Epithelial cell of esophagus (primary cell): ENCODE measurements at regions not wholly inside any gene's neighbourhood (a gene's known extent, or its start where the extent isn't known, plus 50 kb on each side); places are given as distances from the start of the nearest gene placed in this dataset.

Source experiments
- DNase-seq: peaks from one replicate; pipeline ENCODE4 v3.0.0; 2010; ENCODE audit warnings: low read depth
- H3K4me3 ChIP-seq: 2 replicates; pipeline ENCODE4 v1.5.1; 2011; ENCODE audit warnings: mild to moderate bottlenecking, low read length, control low read depth
- TF ChIP-seq, protein P1 (sequence below): IDR thresholded peaks from 2 replicates; pipeline ENCODE4 v1.5.1; 2011; ENCODE audit warnings: low read depth, mild to moderate bottlenecking, low read length, control low read depth, inconsistent platforms; ENCODE audit not compliant: insufficient read depth; ENCODE audit errors: missing control alignments

DNA sequence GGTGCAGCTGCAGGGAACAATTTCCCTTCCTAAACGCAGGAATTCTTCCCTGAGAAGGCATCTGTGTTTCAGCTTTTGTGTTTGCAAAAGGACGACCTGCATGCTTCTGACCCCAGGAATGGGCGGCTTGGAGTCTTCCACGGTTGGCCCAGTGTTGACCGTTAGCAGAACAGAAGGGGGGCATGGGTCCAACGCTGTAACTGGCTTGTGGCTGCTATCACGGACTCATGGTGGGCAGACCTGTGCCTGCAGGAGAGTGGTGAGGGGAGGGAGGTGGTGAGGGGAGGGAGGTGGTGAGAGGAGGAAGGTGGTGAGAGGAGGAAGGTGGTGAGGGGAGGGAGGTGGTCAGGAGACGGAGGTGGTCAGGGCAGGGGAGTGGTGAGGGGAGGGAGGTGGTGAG lies 388.6 kb upstream of the IRX4 start:
- DNase-seq = no peak
- H3K4me3 ChIP-seq = no peak overlapping the region
- TF ChIP-seq, protein P1, sequence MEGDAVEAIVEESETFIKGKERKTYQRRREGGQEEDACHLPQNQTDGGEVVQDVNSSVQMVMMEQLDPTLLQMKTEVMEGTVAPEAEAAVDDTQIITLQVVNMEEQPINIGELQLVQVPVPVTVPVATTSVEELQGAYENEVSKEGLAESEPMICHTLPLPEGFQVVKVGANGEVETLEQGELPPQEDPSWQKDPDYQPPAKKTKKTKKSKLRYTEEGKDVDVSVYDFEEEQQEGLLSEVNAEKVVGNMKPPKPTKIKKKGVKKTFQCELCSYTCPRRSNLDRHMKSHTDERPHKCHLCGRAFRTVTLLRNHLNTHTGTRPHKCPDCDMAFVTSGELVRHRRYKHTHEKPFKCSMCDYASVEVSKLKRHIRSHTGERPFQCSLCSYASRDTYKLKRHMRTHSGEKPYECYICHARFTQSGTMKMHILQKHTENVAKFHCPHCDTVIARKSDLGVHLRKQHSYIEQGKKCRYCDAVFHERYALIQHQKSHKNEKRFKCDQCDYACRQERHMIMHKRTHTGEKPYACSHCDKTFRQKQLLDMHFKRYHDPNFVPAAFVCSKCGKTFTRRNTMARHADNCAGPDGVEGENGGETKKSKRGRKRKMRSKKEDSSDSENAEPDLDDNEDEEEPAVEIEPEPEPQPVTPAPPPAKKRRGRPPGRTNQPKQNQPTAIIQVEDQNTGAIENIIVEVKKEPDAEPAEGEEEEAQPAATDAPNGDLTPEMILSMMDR = no peak

DNA sequence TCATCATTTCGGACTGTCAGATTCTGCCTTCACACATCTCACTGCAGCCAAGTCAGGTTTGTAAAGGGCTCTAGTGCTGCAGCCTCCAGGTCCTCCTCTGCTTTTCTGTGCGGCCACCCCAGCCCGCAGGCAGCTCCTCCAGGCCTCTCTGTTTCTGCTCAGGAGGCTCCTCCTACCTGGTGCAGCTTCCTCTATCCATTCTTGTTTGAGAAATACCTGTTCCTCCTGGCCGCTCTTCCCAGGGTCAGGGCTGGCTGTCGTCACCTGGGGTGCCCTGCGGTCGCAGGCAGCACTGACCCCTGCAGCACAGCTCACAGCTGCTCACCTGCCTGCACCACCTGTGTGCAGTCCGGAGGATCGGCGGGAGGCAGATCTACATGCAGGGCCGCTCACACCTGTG lies 387.7 kb upstream of the IRX4 start:
- H3K4me3 ChIP-seq = no peak overlapping the region
- no peak for DNase-seq
- TF ChIP-seq, protein P1 = no peak

DNA sequence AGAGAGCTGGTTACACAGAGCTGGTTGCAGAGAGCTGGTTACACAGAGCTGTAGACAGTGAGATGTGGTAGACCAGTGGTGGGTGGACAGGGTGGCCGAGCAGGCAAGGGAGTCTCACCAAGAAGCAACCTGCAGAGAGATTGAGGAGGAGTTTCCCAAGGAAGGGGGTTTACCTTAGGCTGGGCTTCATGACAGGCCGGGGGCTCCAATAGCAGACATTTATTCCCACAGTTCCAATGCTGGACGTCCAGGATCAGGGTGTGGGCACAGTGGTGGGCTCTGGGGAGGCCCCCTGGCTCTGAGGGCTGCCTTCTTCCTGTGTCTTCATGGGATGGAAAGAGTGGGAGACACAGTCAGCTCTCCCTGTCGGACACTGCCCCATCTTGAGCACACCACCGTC lies 386.9 kb upstream of the IRX4 start:
- no peak for DNase-seq
- H3K4me3 ChIP-seq = no peak overlapping the region
- TF ChIP-seq, protein P1 = no peak

DNA sequence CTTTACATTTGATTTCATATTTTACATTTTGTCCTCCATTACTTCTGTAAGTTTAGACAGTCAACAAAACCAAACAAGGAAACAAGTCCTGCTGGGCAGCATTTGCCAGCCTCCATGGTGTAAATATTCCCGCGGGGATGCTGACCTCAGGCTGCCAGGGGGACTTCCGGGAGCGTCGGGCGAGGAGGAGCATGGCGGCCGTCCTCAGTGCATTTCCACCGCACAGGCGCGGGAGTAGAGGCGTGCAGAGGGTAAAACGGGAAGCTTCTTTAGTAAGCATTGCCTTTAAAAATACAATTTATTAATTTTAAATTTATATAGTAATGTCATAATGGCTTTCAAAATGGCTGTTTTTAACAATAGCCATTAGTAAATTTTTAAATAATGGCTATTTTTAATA lies 385.3 kb upstream of the IRX4 start:
- no peak overlapping the region for H3K4me3 ChIP-seq
- TF ChIP-seq, protein P1 = no peak
- no peak for DNase-seq

DNA sequence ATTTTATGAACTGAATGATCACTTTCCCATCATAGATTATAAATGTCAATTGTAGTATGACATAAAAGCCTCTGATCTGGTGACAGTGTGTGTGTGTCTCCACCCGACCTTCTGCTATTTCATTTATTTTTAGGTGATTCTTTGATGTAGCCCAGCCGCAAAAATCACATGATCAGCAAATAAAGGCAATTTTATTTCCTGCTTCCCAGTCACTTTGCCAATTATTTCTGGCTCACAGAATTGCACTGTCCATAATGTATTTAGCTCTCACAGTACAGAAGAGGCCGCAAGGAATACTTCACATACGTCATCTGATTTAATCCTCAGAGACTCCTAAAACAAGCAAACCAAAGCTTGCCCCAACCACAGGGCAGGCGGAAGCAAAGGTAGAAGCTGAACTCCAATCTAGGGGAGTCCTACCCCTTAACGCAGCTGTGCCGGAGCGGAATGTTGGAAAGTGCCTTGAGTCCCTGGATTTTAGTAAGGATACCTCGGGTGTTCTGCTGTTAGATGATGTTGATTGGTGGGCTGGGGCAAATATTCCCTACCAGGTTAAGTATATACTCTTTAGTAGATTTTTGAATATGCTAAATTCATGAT lies 384.0 kb upstream of the IRX4 start:
- no peak for DNase-seq
- H3K4me3 ChIP-seq = no peak overlapping the region
- TF ChIP-seq, protein P1 = no peak

DNA sequence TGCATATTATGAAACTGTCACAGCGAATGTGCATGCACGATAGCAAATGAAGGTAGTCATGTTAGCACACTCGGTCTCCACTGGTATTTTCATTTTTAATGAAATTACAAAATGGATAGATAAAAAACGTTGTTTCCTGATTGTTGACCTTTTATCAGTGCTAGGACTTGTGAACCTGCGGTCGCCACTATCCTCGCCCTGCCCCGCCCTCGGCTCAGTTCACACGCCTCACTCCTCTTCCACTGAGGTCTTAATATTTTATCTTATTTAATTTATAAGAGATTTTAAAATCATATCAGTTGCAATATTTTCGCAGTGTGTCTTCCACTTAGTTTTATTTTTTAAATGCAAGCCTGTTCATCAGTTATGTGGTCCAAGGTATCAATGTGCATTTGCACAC lies 382.6 kb upstream of the IRX4 start:
- no peak overlapping the region for H3K4me3 ChIP-seq
- TF ChIP-seq, protein P1 = no peak
- no peak for DNase-seq

DNA sequence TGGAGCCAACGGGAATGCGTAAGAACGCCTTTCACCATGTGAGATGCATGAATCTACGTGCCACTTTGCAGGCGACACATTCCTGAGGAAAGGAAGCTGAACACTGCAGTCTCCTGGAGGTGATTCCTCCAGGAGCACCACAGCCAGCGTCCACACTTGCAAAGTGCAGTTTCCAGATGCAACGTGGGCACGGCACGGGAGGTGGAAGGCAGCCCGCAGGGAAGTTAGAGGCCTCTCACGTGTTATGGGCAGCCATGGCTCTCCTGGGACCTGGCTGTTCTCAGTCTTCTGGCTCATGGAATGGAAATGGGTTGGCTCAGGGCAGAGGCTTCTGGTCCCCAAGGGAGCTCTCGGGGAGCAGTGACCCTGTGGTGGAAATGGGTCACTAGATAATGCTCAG lies 381.0 kb upstream of the IRX4 start:
- no peak for DNase-seq

More for the DNA sequence above, 381.0 kb upstream of the IRX4 start:
- H3K4me3 ChIP-seq = no peak overlapping the region
- TF ChIP-seq, protein P1 = no peak
